SK-N-MC (cell line): ENCODE measurements at regions not wholly inside any gene's neighbourhood (a gene's known extent, or its start where the extent isn't known, plus 50 kb on each side); places are given as distances from the start of the nearest gene placed in this dataset.

ENCODE experiments used
- EZH2 ChIP-seq: fragments of 200-600 bp; sonication (generic); IDR thresholded peaks from one replicate; pipeline ENCODE4 v1.6.1; 2017; ENCODE audit warnings: antibody characterized with exemption
- FOXP2 ChIP-seq: optimal IDR thresholded peaks from 2 replicates; pipeline ENCODE3; 2011; ENCODE audit warnings: mild to moderate bottlenecking, moderate library complexity; ENCODE audit not compliant: insufficient read depth; ENCODE audit errors: extremely low read length, control extremely low read depth
- POLR2AphosphoS5 ChIP-seq: IDR thresholded peaks from 2 replicates; pipeline ENCODE4 v1.6.1; 2012; ENCODE audit warnings: mild to moderate bottlenecking, low read depth, low read length, borderline replicate concordance

DNA sequence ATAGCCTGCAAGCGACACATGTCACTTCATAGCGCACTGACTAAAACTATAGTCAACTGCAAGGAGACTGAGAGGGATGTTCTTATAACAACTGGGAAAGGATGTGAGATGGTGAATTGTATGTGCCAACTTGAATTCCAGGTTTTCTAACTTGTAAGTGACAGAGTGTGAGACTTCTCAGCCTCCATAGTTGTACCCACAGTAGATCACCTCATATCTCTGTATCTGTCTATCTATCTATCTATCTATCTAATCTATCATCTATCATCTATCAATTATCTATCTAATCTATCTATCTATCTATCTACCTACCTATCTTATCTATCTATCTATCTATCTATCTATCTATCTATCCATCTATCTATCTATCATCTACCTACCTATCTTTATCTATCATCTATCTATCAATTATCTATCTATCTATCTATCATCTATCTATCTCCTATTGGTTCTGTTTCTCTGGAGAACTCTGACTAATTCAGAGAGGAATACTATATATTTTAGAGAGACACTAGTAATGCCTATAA is 162.3 kb downstream of the CTH start:
- TF ChIP-seq POLR2AphosphoS5: no peak
- no peak for TF ChIP-seq EZH2
- TF ChIP-seq FOXP2: no peak
